Ishikawa (cell line): ENCODE measurements at regions not wholly inside any gene's neighbourhood (a gene's known extent, or its start where the extent isn't known, plus 50 kb on each side); places are given as distances from the start of the nearest gene placed in this dataset.

ENCODE experiments used
- CREB1 ChIP-seq: IDR thresholded peaks from 2 replicates; pipeline ENCODE4 v1.6.1; 2012; ENCODE audit warnings: low read depth
- EP300 ChIP-seq: IDR thresholded peaks from 2 replicates; pipeline ENCODE4 v1.6.1; 2012; ENCODE audit warnings: borderline replicate concordance
- FOXM1 ChIP-seq: IDR thresholded peaks from 2 replicates; pipeline ENCODE4 v1.6.1; 2012; ENCODE audit warnings: low read depth, borderline replicate concordance
- NFIC ChIP-seq: IDR thresholded peaks from 2 replicates; pipeline ENCODE4 v1.6.1; 2012
- TEAD4 ChIP-seq: IDR thresholded peaks from 2 replicates; pipeline ENCODE4 v1.6.1; 2012
- YY1 ChIP-seq: IDR thresholded peaks from 2 replicates; pipeline ENCODE4 v1.6.1; 2012; ENCODE audit warnings: low read depth
- TF ChIP-seq, protein P1 (sequence below): IDR thresholded peaks from 2 replicates; pipeline ENCODE4 v1.6.1; 2012; ENCODE audit warnings: low read depth, mild to moderate bottlenecking
- TF ChIP-seq, protein P2 (sequence below): IDR thresholded peaks from 2 replicates; pipeline ENCODE4 v1.6.1; 2012
- TF ChIP-seq, protein P3 (sequence below): IDR thresholded peaks from 2 replicates; pipeline ENCODE4 v1.6.1; 2012

DNA sequence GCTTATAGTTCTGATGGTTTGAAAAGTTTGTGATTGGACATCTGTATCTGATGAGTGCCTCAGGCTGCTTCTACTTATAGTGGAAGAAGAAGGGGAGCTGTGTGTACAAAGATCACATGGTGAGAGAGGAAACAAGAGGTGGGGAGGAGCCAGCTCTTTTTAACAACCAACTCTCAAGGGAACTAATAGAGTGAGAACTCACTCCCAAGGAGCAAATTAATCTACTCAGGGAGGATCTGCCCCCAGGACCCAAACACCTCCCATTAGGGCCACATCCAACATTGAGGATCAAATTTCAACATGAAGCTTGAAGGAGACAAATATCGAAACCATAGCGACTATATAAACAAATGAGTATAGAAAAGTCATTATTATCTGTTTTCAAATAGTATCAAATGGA, 64.7 kb upstream of the PRLR start:
- TF ChIP-seq EP300 (no peak), FOXM1 (no peak), YY1 (no peak), CREB1 (no peak), NFIC (no peak), TEAD4 (no peak)
- TF ChIP-seq, protein P1, sequence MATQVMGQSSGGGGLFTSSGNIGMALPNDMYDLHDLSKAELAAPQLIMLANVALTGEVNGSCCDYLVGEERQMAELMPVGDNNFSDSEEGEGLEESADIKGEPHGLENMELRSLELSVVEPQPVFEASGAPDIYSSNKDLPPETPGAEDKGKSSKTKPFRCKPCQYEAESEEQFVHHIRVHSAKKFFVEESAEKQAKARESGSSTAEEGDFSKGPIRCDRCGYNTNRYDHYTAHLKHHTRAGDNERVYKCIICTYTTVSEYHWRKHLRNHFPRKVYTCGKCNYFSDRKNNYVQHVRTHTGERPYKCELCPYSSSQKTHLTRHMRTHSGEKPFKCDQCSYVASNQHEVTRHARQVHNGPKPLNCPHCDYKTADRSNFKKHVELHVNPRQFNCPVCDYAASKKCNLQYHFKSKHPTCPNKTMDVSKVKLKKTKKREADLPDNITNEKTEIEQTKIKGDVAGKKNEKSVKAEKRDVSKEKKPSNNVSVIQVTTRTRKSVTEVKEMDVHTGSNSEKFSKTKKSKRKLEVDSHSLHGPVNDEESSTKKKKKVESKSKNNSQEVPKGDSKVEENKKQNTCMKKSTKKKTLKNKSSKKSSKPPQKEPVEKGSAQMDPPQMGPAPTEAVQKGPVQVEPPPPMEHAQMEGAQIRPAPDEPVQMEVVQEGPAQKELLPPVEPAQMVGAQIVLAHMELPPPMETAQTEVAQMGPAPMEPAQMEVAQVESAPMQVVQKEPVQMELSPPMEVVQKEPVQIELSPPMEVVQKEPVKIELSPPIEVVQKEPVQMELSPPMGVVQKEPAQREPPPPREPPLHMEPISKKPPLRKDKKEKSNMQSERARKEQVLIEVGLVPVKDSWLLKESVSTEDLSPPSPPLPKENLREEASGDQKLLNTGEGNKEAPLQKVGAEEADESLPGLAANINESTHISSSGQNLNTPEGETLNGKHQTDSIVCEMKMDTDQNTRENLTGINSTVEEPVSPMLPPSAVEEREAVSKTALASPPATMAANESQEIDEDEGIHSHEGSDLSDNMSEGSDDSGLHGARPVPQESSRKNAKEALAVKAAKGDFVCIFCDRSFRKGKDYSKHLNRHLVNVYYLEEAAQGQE, result no peak
- TF ChIP-seq, protein P2, sequence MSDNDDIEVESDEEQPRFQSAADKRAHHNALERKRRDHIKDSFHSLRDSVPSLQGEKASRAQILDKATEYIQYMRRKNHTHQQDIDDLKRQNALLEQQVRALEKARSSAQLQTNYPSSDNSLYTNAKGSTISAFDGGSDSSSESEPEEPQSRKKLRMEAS, result no peak
- TF ChIP-seq, protein P3, sequence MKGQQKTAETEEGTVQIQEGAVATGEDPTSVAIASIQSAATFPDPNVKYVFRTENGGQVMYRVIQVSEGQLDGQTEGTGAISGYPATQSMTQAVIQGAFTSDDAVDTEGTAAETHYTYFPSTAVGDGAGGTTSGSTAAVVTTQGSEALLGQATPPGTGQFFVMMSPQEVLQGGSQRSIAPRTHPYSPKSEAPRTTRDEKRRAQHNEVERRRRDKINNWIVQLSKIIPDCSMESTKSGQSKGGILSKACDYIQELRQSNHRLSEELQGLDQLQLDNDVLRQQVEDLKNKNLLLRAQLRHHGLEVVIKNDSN, result no peak
